ENCODE measurements at regions not wholly inside any gene's neighbourhood (a gene's known extent, or its start where the extent isn't known, plus 50 kb on each side); places are given as distances from the start of the nearest gene placed in this dataset.
"Not testable (repeated sequence)": the region's sequence is repeated elsewhere in the genome, so short reads cannot be mapped to it uniquely, and the experiment has no call there.

- intact Hi-C loops (cut with DNase I, micrococcal nuclease): no loop called here
- ATAC-seq (peak; percentile 13), DNase-seq (peak in 1 of 3 donors; percentile 14)
- no peak for TF ChIP-seq CTCF (IDR thresholded peaks at IDR 0.05)
- Histone ChIP-seq H3K9me3 (no peaks in the 10 kb centered on the region), H3K4me3 (no peak overlapping the region), H3K4me1 (ENCODE audit: low read depth) (no peaks in the 10 kb centered on the region), H3K36me3 (ENCODE audit: low read depth) (no peaks in the 10 kb centered on the region)
Observed at GRCh38 chr3:176848431-176849214, 348.7 kb downstream of the TBL1XR1 start.

- no peaks in the 10 kb centered on the region for H3K9me3 ChIP-seq
- no peaks in the 10 kb centered on the region for H3K36me3 ChIP-seq (ENCODE audit: low read depth)
- intact Hi-C loops (cut with DNase I, micrococcal nuclease): no loop called here
- DNase-seq: no peak
- no peak for ATAC-seq
- H3K4me3 ChIP-seq: no peak overlapping the region
- no peak for TF ChIP-seq CTCF (IDR thresholded peaks at IDR 0.05)
- H3K4me1 ChIP-seq (ENCODE audit: low read depth): no peaks in the 10 kb centered on the region
Observed at GRCh38 chr3:176842914-176843313, 354.4 kb downstream of the TBL1XR1 start.

GRCh38 chr3:176840641-176841286 lies 356.5 kb downstream of the TBL1XR1 start:
- no peak for TF ChIP-seq CTCF (IDR thresholded peaks at IDR 0.05)
- Histone ChIP-seq H3K4me1 (ENCODE audit: low read depth) (no peaks in the 10 kb centered on the region), H3K36me3 (ENCODE audit: low read depth) (no peaks in the 10 kb centered on the region), H3K4me3 (no peak overlapping the region), H3K9me3 (no peaks in the 10 kb centered on the region)
- intact Hi-C loops (cut with DNase I, micrococcal nuclease): no loop called here
- DNase-seq (no peak), ATAC-seq (no peak)

GRCh38 chr3:176839901-176840300 lies 357.4 kb downstream of the TBL1XR1 start:
- Histone ChIP-seq H3K9me3 (no peaks in the 10 kb centered on the region), H3K36me3 (ENCODE audit: low read depth) (no peaks in the 10 kb centered on the region), H3K4me1 (ENCODE audit: low read depth) (no peaks in the 10 kb centered on the region), H3K4me3 (no peak overlapping the region)
- TF ChIP-seq CTCF (IDR thresholded peaks at IDR 0.05): no peak
- no peak for DNase-seq
- no peak for ATAC-seq
- intact Hi-C loops (cut with DNase I, micrococcal nuclease): no loop called here

GRCh38 chr3:176839466-176839865 lies 357.8 kb downstream of the TBL1XR1 start:
- no peaks in the 10 kb centered on the region for H3K9me3 ChIP-seq
- no peaks in the 10 kb centered on the region for H3K4me1 ChIP-seq (ENCODE audit: low read depth)
- no peak for TF ChIP-seq CTCF (IDR thresholded peaks at IDR 0.05)
- H3K4me3 ChIP-seq: no peak overlapping the region
- intact Hi-C loops (cut with DNase I, micrococcal nuclease): no loop called here
- no peak for ATAC-seq
- no peak for DNase-seq
- H3K36me3 ChIP-seq (ENCODE audit: low read depth): no peaks in the 10 kb centered on the region

- H3K4me1 ChIP-seq (ENCODE audit: low read depth); DNase-seq; intact Hi-C loops (cut with DNase I, micrococcal nuclease); H3K4me3 ChIP-seq; ATAC-seq; H3K9me3 ChIP-seq; H3K36me3 ChIP-seq (ENCODE audit: low read depth): not testable (repeated sequence)
Observed at GRCh38 chr3:176827244-176827643, 370.0 kb downstream of the TBL1XR1 start.

Measured in mucosa of descending colon (tissue), 3 donors.